Liver (tissue), 3 donors: ENCODE measurements at regions not wholly inside any gene's neighbourhood (a gene's known extent, or its start where the extent isn't known, plus 50 kb on each side); places are given as distances from the start of the nearest gene placed in this dataset.
"Not testable (repeated sequence)": the region's sequence is repeated elsewhere in the genome, so short reads cannot be mapped to it uniquely, and the experiment has no call there.

Experiments used
- CTCF ChIP-seq: fragments of 150-350 bp; IDR thresholded peaks from 2 replicates; pipeline ENCODE4 v1.5.1; 2017; ENCODE audit warnings: improper control_type of control experiment, low read depth, low read length; ENCODE audit not compliant: missing input control
- GABPA ChIP-seq, 2 donors: IDR thresholded peaks in 1 of 2; conservative IDR thresholded peaks in 1 of 2; 2 replicates each; pipeline ENCODE4 v1.6.1; 2016; ENCODE audit warnings: antibody characterized with exemption in 2 of 2, mild to moderate bottlenecking in 1 of 2, moderate library complexity in 1 of 2
- HNF4A ChIP-seq, 2 donors: conservative IDR thresholded peaks; 2 replicates each; pipeline ENCODE4 v1.6.1; 2016; ENCODE audit warnings: antibody characterized with exemption in 2 of 2, mild to moderate bottlenecking in 2 of 2
- JUND ChIP-seq, 2 donors: IDR thresholded peaks; 2 replicates each; pipeline ENCODE4 v1.6.1; 2016; ENCODE audit warnings: antibody characterized with exemption in 2 of 2
- REST ChIP-seq: IDR thresholded peaks from 2 replicates; pipeline ENCODE4 v1.6.1; 2016; ENCODE audit warnings: antibody characterized with exemption, mild to moderate bottlenecking
- SP1 ChIP-seq: IDR thresholded peaks from 2 replicates; pipeline ENCODE4 v1.6.1; 2018; ENCODE audit warnings: antibody characterized with exemption, mild to moderate bottlenecking
- TAF1 ChIP-seq: conservative IDR thresholded peaks from 2 replicates; pipeline ENCODE4 v1.6.1; 2016; ENCODE audit warnings: antibody characterized with exemption, mild to moderate bottlenecking
- YY1 ChIP-seq: IDR thresholded peaks from 2 replicates; pipeline ENCODE4 v1.6.1; 2016; ENCODE audit warnings: antibody characterized with exemption, mild to moderate bottlenecking
- ZBTB33 ChIP-seq: IDR thresholded peaks from 2 replicates; pipeline ENCODE4 v1.6.1; 2016; ENCODE audit warnings: antibody characterized with exemption
- donor health status: healthy.
- donor health status: healthy.

- TF ChIP-seq ZBTB33; CTCF; HNF4A (conservative IDR thresholded peaks at IDR 0.05); SP1; REST; GABPA (IDR thresholded peaks at IDR 0.05 in 1 of 2, conservative IDR thresholded peaks at IDR 0.05 in 1 of 2); TAF1; JUND (IDR thresholded peaks at IDR 0.05); YY1: not testable (repeated sequence)
Measured at GRCh38 chr2:242071377-242071776, 201.8 kb downstream of the RTP5 start.
